SU-DHL-6 (cell line): ENCODE measurements at regions not wholly inside any gene's neighbourhood (a gene's known extent, or its start where the extent isn't known, plus 50 kb on each side); places are given as distances from the start of the nearest gene placed in this dataset.

Source experiments
- EZH2phosphoT487 ChIP-seq: fragments of 200-600 bp; sonication (generic), shearing (Covaris generic); conservative IDR thresholded peaks from 2 replicates; pipeline ENCODE4 v1.6.1; 2018; ENCODE audit warnings: mild to moderate bottlenecking, antibody characterized with exemption, low read length, moderate library complexity, mixed read lengths
- TF ChIP-seq, protein P1 (sequence below): fragments of 200-600 bp; sonication (generic); IDR thresholded peaks from one replicate; pipeline ENCODE4 v1.5.1; 2017; ENCODE audit warnings: antibody characterized with exemption, mild to moderate bottlenecking, low read length, moderate library complexity; ENCODE audit not compliant: insufficient read depth, poor library complexity, severe bottlenecking

DNA sequence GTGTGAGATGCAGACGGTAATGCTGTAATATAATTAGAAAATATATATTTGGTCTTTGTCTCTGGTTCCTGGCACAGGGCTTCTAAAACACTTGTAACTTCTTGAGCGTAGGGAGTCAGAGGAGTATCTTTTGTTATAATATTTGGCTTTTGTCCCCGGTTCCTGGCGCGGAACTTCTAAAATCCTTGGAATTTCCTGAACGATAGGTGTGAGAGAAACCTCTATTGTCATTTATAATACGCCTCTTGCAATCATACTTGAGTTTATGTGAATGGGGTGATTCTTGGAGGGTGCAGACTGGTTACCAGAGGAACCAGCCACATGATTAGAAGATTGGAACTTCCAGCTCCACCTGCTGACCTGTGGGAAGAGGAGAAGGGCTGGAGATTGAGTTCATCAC, 54.1 kb upstream of the ZBED5 start:
- TF ChIP-seq, protein P1, sequence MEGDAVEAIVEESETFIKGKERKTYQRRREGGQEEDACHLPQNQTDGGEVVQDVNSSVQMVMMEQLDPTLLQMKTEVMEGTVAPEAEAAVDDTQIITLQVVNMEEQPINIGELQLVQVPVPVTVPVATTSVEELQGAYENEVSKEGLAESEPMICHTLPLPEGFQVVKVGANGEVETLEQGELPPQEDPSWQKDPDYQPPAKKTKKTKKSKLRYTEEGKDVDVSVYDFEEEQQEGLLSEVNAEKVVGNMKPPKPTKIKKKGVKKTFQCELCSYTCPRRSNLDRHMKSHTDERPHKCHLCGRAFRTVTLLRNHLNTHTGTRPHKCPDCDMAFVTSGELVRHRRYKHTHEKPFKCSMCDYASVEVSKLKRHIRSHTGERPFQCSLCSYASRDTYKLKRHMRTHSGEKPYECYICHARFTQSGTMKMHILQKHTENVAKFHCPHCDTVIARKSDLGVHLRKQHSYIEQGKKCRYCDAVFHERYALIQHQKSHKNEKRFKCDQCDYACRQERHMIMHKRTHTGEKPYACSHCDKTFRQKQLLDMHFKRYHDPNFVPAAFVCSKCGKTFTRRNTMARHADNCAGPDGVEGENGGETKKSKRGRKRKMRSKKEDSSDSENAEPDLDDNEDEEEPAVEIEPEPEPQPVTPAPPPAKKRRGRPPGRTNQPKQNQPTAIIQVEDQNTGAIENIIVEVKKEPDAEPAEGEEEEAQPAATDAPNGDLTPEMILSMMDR = no peak
- TF ChIP-seq EZH2phosphoT487 = no peak
